ENCODE measurements at regions not wholly inside any gene's neighbourhood (a gene's known extent, or its start where the extent isn't known, plus 50 kb on each side); places are given as distances from the start of the nearest gene placed in this dataset.
A peak's percentile ranks its signal among the peaks of the same experiment; 100 is the strongest.

- no peak overlapping the region for H3K9ac ChIP-seq (ENCODE audit: insufficient read depth, low read depth, low read length)
- no peaks in the 10 kb centered on the region for H3K9me3 ChIP-seq (ENCODE audit: low read length)
- TF ChIP-seq POLR2AphosphoS5 (IDR thresholded peaks at IDR 0.05; ENCODE audit: low read depth, low read length), result no peak
- TF ChIP-seq CREB1 (IDR thresholded peaks at IDR 0.05), result no peak
- TF ChIP-seq CREB1 (CRISPR knock-in tag; IDR thresholded peaks at IDR 0.05), result no peak
- TF ChIP-seq SNAI1 (CRISPR knock-in tag; IDR thresholded peaks at IDR 0.05; ENCODE audit: borderline replicate concordance), result no peak
- no peak for TF ChIP-seq TSC22D2 (CRISPR knock-in tag; IDR thresholded peaks at IDR 0.05; ENCODE audit: borderline replicate concordance)
- TF ChIP-seq POGZ (CRISPR knock-in tag; IDR thresholded peaks at IDR 0.05), result no peak
- no peak for TF ChIP-seq ZNF7 (CRISPR knock-in tag; IDR thresholded peaks at IDR 0.05)
- no peak for TF ChIP-seq NR2C2 (CRISPR knock-in tag; IDR thresholded peaks at IDR 0.05; ENCODE audit: borderline replicate concordance)
- no peak for TF ChIP-seq MNT (IDR thresholded peaks at IDR 0.05)
- no peak overlapping the region for H2AFZ ChIP-seq (ENCODE audit: low read length)
- no peak for DNase-seq (ENCODE audit: low spot score)
- no peak for FAIRE-seq
- ChIA-PET CTCF (ENCODE audit: low intra/inter-chr PET ratio, low total read pairs) (no interaction called here), POLR2A (no interaction called here)
- no peaks in the 10 kb centered on the region for H3K36me3 ChIP-seq (replicated peaks in 1 of 2; ENCODE audit: control insufficient read depth in 1 of 2, insufficient read depth in 2 of 2, low read length in 2 of 2)
- no peaks in the 10 kb centered on the region for H4K20me1 ChIP-seq (ENCODE audit: insufficient read depth, low read length)
- no peaks in the 10 kb centered on the region for H3K4me1 ChIP-seq (ENCODE audit: insufficient read depth, low read length)
- in situ Hi-C loops (cut with HindIII; ENCODE audit: extremely low pct_ligation_motif_present, low pct_unique_long_range_greater_than_20kb) (no loop called here), intact Hi-C loops (cut with micrococcal nuclease; ENCODE audit: unreplicated experiment) (no loop called here)
- no TSS peak for BruUV-seq (replicated peaks)
- H3K79me2 ChIP-seq (ENCODE audit: insufficient read depth, low read length), result no peaks in the 10 kb centered on the region
- no peak for ATAC-seq
- H3K27me3 ChIP-seq (ENCODE audit: control insufficient read depth in 1 of 2, insufficient read depth in 2 of 2, low read length in 2 of 2), result peaks cover 0 to 4% of the 10 kb centered on the region in 2 experiments; a peak in 1 of 5 replicates
- H3K4me3 ChIP-seq (replicated peaks in 1 of 3; ENCODE audit: insufficient read depth in 1 of 3, low read depth in 2 of 3, low read length in 3 of 3), result no peak overlapping the region
- WGBS (ENCODE audit: low lambda C conversion rate), result 33% methylated on average over 1 of the region's 1 CpG
- no peak overlapping the region for H3K4me2 ChIP-seq (ENCODE audit: low read depth, low read length)
- no peak overlapping the region for H3K27ac ChIP-seq (ENCODE audit: extremely low read length, insufficient read depth, low read length)
These were observed 83.1 kb upstream of the GADL1 start for GRCh38 chr3:30977592-30977991.

GRCh38 chr3:30980993-30981392 is 86.5 kb upstream of the GADL1 start:
- H3K36me3 ChIP-seq (replicated peaks in 1 of 2; ENCODE audit: control insufficient read depth in 1 of 2, insufficient read depth in 2 of 2, low read length in 2 of 2), result no peaks in the 10 kb centered on the region
- CTCF ChIA-PET (ENCODE audit: low intra/inter-chr PET ratio, low total read pairs), result no interaction called here
- H3K9me3 ChIP-seq (ENCODE audit: low read length), result no peaks in the 10 kb centered on the region
- H3K9ac ChIP-seq (ENCODE audit: insufficient read depth, low read depth, low read length), result no peak overlapping the region
- no peaks in the 10 kb centered on the region for H3K4me1 ChIP-seq (ENCODE audit: insufficient read depth, low read length)
- H3K4me3 ChIP-seq (replicated peaks in 1 of 3; ENCODE audit: insufficient read depth in 1 of 3, low read depth in 2 of 3, low read length in 3 of 3), result no peak overlapping the region
- peaks cover 1 to 9% of the 10 kb centered on the region in 2 experiments; a peak in 2 of 5 replicates for H3K27me3 ChIP-seq (ENCODE audit: control insufficient read depth in 1 of 2, insufficient read depth in 2 of 2, low read length in 2 of 2)
- no peak overlapping the region for H3K4me2 ChIP-seq (ENCODE audit: low read depth, low read length)
- no peak overlapping the region for H3K27ac ChIP-seq (ENCODE audit: extremely low read length, insufficient read depth, low read length)
- no TSS peak for BruUV-seq (replicated peaks)
- no peaks in the 10 kb centered on the region for H3K79me2 ChIP-seq (ENCODE audit: insufficient read depth, low read length)
- ATAC-seq (no peak), FAIRE-seq (no peak), DNase-seq (ENCODE audit: low spot score) (no peak)
- POLR2A ChIA-PET, result no interaction called here
- in situ Hi-C loops (cut with HindIII; ENCODE audit: extremely low pct_ligation_motif_present, low pct_unique_long_range_greater_than_20kb), result no loop called here
- TF ChIP-seq BCL3 (CRISPR knock-in tag; IDR thresholded peaks at IDR 0.05) (no peak), MAFK (conservative IDR thresholded peaks at IDR 0.05 in 1 of 2, IDR thresholded peaks at IDR 0.05 in 1 of 2; ENCODE audit: low read length in 2 of 2) (peak in 1 of 2 experiments; percentile 57; a peak in 2 of 4 replicates)
- intact Hi-C loops (cut with micrococcal nuclease; ENCODE audit: unreplicated experiment), result no loop called here
- H2AFZ ChIP-seq (ENCODE audit: low read length), result no peak overlapping the region
- no peaks in the 10 kb centered on the region for H4K20me1 ChIP-seq (ENCODE audit: insufficient read depth, low read length)

Measured in HepG2 (cell line).